Esophagus squamous epithelium (tissue), 4 donors: ENCODE measurements at regions not wholly inside any gene's neighbourhood (a gene's known extent, or its start where the extent isn't known, plus 50 kb on each side); places are given as distances from the start of the nearest gene placed in this dataset.

Experiments
- POLR2A ChIP-seq, 4 donors: fragments of 450-650 bp; IDR thresholded peaks; one replicate each; pipeline ENCODE4 v1.6.1; 2017; ENCODE audit warnings: antibody characterized with exemption in 4 of 4, mild to moderate bottlenecking in 4 of 4, moderate library complexity in 3 of 4
- TF ChIP-seq, protein P1 (sequence below), 6 experiments: fragments of 450-650 bp in 4 of 6; fragments of 200-600 bp in 2 of 6; sonication (generic) in 2 of 6; IDR thresholded peaks; one replicate each; pipeline ENCODE4 v1.5.1; 2016 to 2019; ENCODE audit warnings: antibody characterized with exemption in 6 of 6, mild to moderate bottlenecking in 4 of 6, moderate library complexity in 4 of 6

DNA sequence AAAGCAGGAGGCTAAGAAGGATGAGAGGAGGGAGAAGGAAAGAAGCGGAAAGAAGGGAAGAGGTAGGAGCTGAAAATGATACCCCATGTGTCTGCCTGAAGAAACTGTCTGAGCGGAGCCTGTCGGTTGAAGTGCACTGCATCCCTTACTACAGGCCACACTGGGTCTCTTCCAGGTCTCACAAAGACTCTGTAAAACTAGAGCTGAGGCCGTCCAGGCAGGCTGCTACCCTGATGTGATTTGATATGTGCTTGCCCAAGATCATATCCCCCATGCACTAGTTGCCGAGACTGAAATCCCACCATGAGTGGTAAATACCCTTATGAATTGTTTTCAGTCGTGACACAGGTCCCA lies 134.4 kb downstream of the MAIP1 start:
- TF ChIP-seq POLR2A (IDR thresholded peaks at IDR 0.05), result no peak
- TF ChIP-seq, protein P1, sequence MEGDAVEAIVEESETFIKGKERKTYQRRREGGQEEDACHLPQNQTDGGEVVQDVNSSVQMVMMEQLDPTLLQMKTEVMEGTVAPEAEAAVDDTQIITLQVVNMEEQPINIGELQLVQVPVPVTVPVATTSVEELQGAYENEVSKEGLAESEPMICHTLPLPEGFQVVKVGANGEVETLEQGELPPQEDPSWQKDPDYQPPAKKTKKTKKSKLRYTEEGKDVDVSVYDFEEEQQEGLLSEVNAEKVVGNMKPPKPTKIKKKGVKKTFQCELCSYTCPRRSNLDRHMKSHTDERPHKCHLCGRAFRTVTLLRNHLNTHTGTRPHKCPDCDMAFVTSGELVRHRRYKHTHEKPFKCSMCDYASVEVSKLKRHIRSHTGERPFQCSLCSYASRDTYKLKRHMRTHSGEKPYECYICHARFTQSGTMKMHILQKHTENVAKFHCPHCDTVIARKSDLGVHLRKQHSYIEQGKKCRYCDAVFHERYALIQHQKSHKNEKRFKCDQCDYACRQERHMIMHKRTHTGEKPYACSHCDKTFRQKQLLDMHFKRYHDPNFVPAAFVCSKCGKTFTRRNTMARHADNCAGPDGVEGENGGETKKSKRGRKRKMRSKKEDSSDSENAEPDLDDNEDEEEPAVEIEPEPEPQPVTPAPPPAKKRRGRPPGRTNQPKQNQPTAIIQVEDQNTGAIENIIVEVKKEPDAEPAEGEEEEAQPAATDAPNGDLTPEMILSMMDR (IDR thresholded peaks at IDR 0.05), result no peak
